ENCODE measurements at regions not wholly inside any gene's neighbourhood (a gene's known extent, or its start where the extent isn't known, plus 50 kb on each side); places are given as distances from the start of the nearest gene placed in this dataset.
A peak's percentile ranks its signal among the peaks of the same experiment; 100 is the strongest.

- POLR2A ChIA-PET: no interaction called here
- ATAC-seq: no peak
Observed at GRCh38 chr11:86749821-86750401, 50.4 kb upstream of the PRSS23 start.

DNA sequence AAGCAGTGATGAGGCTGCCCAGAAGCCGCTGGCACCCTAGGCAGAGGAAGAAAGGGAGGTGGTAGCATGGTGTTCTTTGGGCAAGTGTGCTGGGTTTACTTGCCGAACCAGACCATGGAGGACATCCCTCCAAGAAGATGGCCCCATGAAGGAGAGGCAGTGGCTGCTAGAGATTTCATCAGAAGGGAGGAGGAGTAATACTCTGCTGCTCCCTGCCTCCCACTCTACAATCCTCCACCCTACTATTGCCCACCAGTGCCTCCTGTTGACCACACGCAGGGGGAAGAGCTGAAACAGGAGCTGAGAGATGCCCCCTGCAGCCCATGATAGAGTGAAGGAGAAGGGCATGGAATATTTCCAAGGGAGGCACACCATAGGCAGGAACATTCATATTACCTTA is 51.0 kb upstream of the PRSS23 start:
- H3K4me1 Mint-ChIP-seq: no peaks in the 10 kb centered on the region
- TF ChIP-seq, protein P1, sequence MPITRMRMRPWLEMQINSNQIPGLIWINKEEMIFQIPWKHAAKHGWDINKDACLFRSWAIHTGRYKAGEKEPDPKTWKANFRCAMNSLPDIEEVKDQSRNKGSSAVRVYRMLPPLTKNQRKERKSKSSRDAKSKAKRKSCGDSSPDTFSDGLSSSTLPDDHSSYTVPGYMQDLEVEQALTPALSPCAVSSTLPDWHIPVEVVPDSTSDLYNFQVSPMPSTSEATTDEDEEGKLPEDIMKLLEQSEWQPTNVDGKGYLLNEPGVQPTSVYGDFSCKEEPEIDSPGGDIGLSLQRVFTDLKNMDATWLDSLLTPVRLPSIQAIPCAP (CRISPR knock-in tag; IDR thresholded peaks at IDR 0.05): no peak
- TF ChIP-seq, protein P2, sequence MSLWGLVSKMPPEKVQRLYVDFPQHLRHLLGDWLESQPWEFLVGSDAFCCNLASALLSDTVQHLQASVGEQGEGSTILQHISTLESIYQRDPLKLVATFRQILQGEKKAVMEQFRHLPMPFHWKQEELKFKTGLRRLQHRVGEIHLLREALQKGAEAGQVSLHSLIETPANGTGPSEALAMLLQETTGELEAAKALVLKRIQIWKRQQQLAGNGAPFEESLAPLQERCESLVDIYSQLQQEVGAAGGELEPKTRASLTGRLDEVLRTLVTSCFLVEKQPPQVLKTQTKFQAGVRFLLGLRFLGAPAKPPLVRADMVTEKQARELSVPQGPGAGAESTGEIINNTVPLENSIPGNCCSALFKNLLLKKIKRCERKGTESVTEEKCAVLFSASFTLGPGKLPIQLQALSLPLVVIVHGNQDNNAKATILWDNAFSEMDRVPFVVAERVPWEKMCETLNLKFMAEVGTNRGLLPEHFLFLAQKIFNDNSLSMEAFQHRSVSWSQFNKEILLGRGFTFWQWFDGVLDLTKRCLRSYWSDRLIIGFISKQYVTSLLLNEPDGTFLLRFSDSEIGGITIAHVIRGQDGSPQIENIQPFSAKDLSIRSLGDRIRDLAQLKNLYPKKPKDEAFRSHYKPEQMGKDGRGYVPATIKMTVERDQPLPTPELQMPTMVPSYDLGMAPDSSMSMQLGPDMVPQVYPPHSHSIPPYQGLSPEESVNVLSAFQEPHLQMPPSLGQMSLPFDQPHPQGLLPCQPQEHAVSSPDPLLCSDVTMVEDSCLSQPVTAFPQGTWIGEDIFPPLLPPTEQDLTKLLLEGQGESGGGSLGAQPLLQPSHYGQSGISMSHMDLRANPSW (CRISPR knock-in tag; conservative IDR thresholded peaks at IDR 0.05; ENCODE audit: low read depth): no peak
- TF ChIP-seq FOXP1 (CRISPR knock-in tag; IDR thresholded peaks at IDR 0.05; ENCODE audit: borderline replicate concordance) (no peak), ZNF671 (CRISPR knock-in tag; IDR thresholded peaks at IDR 0.05) (no peak), ZBTB43 (CRISPR knock-in tag; IDR thresholded peaks at IDR 0.05) (no peak)
- DNase-seq (ENCODE audit: low spot score) (peak; percentile 24), ATAC-seq (peak; percentile 83)
- H3K27ac Mint-ChIP-seq: no peak overlapping the region
- H3K36me3 Mint-ChIP-seq: 0 out of 2 replicates have a peak, but pooled peaks cover 3% of the 10 kb centered on the region
- CTCF ChIA-PET: interaction anchor here (0.6 to 2.5 kb wide), 7 partner anchors 32 to 294 kb away, joined by 3 to 11 read pairs (median 3); no protein-coding TSS in a partner anchor
- H3K9me3 Mint-ChIP-seq: peaks cover 7% of the 10 kb centered on the region
- H3K4me3 Mint-ChIP-seq: no peak overlapping the region
- POLR2A ChIA-PET: interaction anchor here (0.6 kb wide), 1 partner anchor 51 kb away, joined by 3 read pairs; the partner anchor contains the start of gene PRSS23
- no peaks in the 10 kb centered on the region for H3K27me3 Mint-ChIP-seq (ENCODE audit: low read depth)

More at GRCh38 chr11:86749821-86750401, 50.4 kb upstream of the PRSS23 start:
- Mint-ChIP-seq H3K27me3 (ENCODE audit: low read depth) (no peaks in the 10 kb centered on the region), H3K4me3 (no peak overlapping the region), H3K36me3 (0 out of 2 replicates have a peak, but pooled peaks cover under 1% of the 10 kb centered on the region), H3K9me3 (peaks cover 3% of the 10 kb centered on the region), H3K27ac (no peak overlapping the region), H3K4me1 (no peaks in the 10 kb centered on the region)
- TF ChIP-seq, protein P3, sequence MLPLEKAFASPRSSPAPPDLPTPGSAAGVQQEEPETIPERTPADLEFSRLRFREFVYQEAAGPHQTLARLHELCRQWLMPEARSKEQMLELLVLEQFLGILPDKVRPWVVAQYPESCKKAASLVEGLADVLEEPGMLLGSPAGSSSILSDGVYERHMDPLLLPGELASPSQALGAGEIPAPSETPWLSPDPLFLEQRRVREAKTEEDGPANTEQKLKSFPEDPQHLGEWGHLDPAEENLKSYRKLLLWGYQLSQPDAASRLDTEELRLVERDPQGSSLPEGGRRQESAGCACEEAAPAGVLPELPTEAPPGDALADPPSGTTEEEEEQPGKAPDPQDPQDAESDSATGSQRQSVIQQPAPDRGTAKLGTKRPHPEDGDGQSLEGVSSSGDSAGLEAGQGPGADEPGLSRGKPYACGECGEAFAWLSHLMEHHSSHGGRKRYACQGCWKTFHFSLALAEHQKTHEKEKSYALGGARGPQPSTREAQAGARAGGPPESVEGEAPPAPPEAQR (CRISPR knock-in tag; IDR thresholded peaks at IDR 0.05): no peak
- TF ChIP-seq ARID4B (CRISPR knock-in tag; IDR thresholded peaks at IDR 0.05; ENCODE audit: borderline replicate concordance): no peak
- no peak for TF ChIP-seq NFYB (CRISPR knock-in tag; conservative IDR thresholded peaks at IDR 0.05; ENCODE audit: low read depth)
- no peak for TF ChIP-seq JUN (CRISPR knock-in tag; IDR thresholded peaks at IDR 0.05)
- TF ChIP-seq TEAD4 (CRISPR knock-in tag; IDR thresholded peaks at IDR 0.05): no peak
- no peak for DNase-seq (ENCODE audit: low spot score)
- CTCF ChIA-PET: interaction anchor here (0.6 to 2.5 kb wide), 7 partner anchors 32 to 295 kb away, joined by 3 to 11 read pairs (median 3); no protein-coding TSS in a partner anchor
